ENCODE measurements at regions not wholly inside any gene's neighbourhood (a gene's known extent, or its start where the extent isn't known, plus 50 kb on each side); places are given as distances from the start of the nearest gene placed in this dataset.

DNA sequence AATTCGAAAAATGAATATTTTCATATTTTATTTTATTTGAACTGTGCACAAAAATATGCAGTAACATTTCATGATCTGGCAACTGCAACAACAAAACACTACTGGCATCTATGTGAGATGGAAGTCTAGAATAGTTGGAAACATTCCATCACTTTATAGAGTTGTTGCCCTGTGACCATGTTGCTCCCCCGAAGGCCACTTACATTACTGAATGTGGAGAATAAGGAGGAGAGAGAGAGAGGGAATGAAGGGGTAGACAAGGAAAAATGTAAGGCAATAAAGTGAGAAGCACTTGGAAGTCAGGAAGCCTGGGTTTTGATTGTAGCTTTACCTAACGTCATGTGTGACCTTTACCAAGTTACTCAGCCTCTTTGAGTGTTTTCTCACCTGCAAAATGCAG, 437.2 kb upstream of the EDIL3 start:
- TF ChIP-seq, protein P1, sequence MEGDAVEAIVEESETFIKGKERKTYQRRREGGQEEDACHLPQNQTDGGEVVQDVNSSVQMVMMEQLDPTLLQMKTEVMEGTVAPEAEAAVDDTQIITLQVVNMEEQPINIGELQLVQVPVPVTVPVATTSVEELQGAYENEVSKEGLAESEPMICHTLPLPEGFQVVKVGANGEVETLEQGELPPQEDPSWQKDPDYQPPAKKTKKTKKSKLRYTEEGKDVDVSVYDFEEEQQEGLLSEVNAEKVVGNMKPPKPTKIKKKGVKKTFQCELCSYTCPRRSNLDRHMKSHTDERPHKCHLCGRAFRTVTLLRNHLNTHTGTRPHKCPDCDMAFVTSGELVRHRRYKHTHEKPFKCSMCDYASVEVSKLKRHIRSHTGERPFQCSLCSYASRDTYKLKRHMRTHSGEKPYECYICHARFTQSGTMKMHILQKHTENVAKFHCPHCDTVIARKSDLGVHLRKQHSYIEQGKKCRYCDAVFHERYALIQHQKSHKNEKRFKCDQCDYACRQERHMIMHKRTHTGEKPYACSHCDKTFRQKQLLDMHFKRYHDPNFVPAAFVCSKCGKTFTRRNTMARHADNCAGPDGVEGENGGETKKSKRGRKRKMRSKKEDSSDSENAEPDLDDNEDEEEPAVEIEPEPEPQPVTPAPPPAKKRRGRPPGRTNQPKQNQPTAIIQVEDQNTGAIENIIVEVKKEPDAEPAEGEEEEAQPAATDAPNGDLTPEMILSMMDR (IDR thresholded peaks at IDR 0.05; ENCODE audit: control insufficient read depth, insufficient read depth, low read depth, low read length, missing control alignments): no peak
- DNase-seq (ENCODE audit: low read depth): no peak
- H3K4me3 ChIP-seq (ENCODE audit: control insufficient read depth, low read depth, low read length): no peak overlapping the region

DNA sequence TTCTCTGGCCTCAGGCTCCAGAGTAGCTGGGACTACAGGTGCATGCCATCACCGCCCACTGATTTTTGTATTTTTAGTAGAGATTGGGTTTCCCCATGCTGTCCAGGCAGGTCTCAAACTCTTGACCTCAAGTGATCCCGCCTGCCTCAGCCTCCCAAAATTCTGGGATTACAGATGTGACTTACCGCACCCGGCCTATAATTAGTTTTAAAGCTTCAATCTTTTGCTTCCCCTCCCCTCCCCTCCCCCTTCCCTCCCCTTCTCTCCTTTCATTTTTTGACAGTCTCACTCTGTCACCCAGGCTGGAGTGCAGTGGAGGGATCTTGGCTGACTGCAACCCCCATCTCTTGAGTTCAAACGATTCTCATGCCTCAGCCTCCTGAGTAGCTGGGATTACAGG, 433.3 kb upstream of the EDIL3 start:
- no peak overlapping the region for H3K4me3 ChIP-seq (ENCODE audit: control insufficient read depth, low read depth, low read length)
- DNase-seq (ENCODE audit: low read depth): no peak
- TF ChIP-seq, protein P1 (IDR thresholded peaks at IDR 0.05; ENCODE audit: control insufficient read depth, insufficient read depth, low read depth, low read length, missing control alignments): no peak

DNA sequence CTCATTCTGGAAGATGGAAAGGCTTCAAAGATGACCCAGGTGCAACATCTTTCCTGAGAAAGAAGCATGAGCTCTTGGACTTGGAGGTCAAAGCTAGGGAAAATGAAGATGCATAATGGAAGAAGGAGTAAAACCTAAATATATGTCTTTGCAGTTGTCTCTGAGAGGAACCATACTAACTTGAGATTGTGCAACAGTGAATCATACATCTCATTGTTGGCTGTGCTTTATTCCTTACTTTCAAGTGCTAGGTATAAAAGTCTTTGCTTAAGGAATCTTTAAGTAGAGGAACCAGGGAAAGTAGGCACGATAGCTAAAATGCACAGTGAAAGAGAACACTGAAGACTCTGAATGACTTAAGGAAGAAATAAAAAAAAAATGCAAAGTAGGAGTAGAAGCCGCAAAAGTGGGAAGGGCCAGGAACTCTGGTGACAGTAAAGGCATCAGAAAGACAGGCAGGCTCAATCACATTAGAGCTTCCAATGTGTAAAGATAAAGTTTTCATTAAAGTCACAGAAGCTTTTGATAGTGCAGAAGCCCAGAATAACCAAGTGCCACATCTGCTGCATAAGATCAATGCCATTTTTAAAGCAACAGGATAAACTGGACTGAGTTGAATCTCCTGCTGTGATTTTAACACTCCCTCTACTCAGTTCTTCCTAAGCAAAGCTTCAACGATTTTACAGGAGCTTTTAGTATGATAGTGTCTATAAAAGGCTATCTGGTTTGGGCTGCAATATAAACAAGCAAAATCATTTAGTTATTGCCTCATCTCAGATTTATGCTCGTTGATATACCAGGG, 432.3 kb upstream of the EDIL3 start:
- H3K4me3 ChIP-seq (ENCODE audit: control insufficient read depth, low read depth, low read length): no peak overlapping the region
- DNase-seq (ENCODE audit: low read depth): no peak
- TF ChIP-seq, protein P1 (IDR thresholded peaks at IDR 0.05; ENCODE audit: control insufficient read depth, insufficient read depth, low read depth, low read length, missing control alignments): no peak

DNA sequence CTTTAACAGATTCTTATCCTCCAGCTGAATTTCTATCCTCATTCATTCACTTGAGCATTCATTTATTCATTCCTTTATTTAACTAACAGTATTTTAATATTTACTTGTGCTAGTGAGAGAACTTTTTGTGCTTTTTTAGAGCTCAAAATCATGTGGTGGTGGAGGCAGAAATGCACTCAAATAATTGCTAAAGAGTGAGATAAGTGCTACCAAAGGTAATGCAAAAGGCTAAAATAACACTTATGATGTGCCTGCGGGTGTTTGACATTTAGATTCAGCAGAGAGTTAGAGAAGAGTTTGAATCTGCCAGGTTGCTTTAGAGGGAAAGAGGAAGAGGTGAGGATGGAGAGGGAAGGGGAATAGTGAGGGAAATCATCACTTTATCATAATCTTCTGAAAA, 431.5 kb upstream of the EDIL3 start:
- H3K4me3 ChIP-seq (ENCODE audit: control insufficient read depth, low read depth, low read length): no peak overlapping the region
- TF ChIP-seq, protein P1 (IDR thresholded peaks at IDR 0.05; ENCODE audit: control insufficient read depth, insufficient read depth, low read depth, low read length, missing control alignments): no peak
- DNase-seq (ENCODE audit: low read depth): no peak

DNA sequence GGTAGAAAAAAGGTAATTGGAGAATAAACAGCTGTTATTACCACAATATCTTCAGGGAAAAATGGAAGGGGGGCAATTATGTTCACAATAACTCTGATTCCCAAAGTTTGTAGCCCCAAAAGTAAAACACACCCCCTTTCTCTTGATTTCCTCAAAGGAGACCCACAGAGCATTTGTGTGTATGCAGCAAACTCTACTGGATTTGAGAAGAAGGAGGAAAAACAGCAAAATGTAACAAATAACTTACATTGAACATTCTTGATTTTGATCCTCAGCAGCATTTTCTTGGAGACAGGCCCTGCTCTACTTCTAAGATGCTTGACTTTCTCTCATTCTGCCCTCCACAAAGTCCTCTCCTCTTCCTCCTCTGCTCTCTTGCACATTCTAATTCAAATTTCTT, 420.8 kb upstream of the EDIL3 start:
- TF ChIP-seq, protein P1 (IDR thresholded peaks at IDR 0.05; ENCODE audit: control insufficient read depth, insufficient read depth, low read depth, low read length, missing control alignments): no peak

DNA sequence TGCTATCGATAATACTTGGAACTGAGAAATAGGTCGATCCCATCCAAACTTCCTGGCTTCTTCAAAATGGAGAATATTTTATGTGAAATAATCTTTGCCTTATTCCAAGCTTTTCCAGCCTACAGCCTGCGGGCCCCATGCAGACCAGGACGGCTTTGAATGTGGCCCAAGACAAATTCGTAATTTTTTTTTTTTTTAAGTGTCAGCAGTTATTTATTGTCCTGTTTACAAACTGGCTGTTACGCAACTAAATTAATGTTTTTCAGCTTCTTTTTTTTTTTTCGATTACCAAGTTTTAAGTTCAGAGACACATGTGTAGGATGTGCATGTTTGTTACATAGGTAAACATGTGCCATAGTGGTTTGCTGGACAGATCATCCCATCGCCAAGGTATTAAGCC, 411.7 kb upstream of the EDIL3 start:
- no peak for DNase-seq (ENCODE audit: low read depth)
- TF ChIP-seq, protein P1 (IDR thresholded peaks at IDR 0.05; ENCODE audit: control insufficient read depth, insufficient read depth, low read depth, low read length, missing control alignments): no peak
- no peak overlapping the region for H3K4me3 ChIP-seq (ENCODE audit: control insufficient read depth, low read depth, low read length)

More for the DNA sequence above, 420.8 kb upstream of the EDIL3 start:
- H3K4me3 ChIP-seq (ENCODE audit: control insufficient read depth, low read depth, low read length): no peak overlapping the region
- no peak for DNase-seq (ENCODE audit: low read depth)
